Hepatocyte (in vitro differentiated cells): ENCODE measurements at regions not wholly inside any gene's neighbourhood (a gene's known extent, or its start where the extent isn't known, plus 50 kb on each side); places are given as distances from the start of the nearest gene placed in this dataset.

Experiments used
- DNase-seq: peaks from one replicate; pipeline ENCODE4 v3.0.0-alpha.2; 2016; ENCODE audit warnings: low spot score
- H2AFZ ChIP-seq: fragments of 200-600 bp; sonication (generic); 2 replicates; pipeline ENCODE4 v1.6.0; 2016; ENCODE audit warnings: antibody characterized with exemption, mild to moderate bottlenecking
- H3K27ac ChIP-seq: fragments of 200-600 bp; sonication (generic); 2 replicates; pipeline ENCODE4 v1.5.1; 2016; ENCODE audit warnings: mild to moderate bottlenecking
- H3K27me3 ChIP-seq: fragments of 200-600 bp; sonication (generic); 2 replicates; pipeline ENCODE4 v1.6.1; 2016
- H3K36me3 ChIP-seq: fragments of 200-600 bp; sonication (generic); replicated peaks from 2 replicates; pipeline ENCODE4 v1.5.1; 2016; ENCODE audit warnings: low read depth; ENCODE audit not compliant: insufficient read depth
- H3K4me1 ChIP-seq: fragments of 200-600 bp; sonication (generic); 2 replicates; pipeline ENCODE4 v1.5.1; 2016; ENCODE audit warnings: mild to moderate bottlenecking, moderate library complexity; ENCODE audit not compliant: insufficient read depth
- H3K4me2 ChIP-seq: fragments of 200-600 bp; sonication (generic); 2 replicates; pipeline ENCODE4 v1.6.0; 2016
- H3K4me3 ChIP-seq: fragments of 200-600 bp; sonication (generic); 2 replicates; pipeline ENCODE4 v1.5.1; 2016; ENCODE audit warnings: mild to moderate bottlenecking
- H3K79me2 ChIP-seq: fragments of 200-600 bp; sonication (generic); 2 replicates; pipeline ENCODE4 v1.6.0; 2017; ENCODE audit warnings: mild to moderate bottlenecking
- H3K9me2 ChIP-seq: fragments of 200-600 bp; sonication (generic); replicated peaks from 2 replicates; pipeline ENCODE4 v1.6.0; 2017; ENCODE audit warnings: mild to moderate bottlenecking; ENCODE audit not compliant: insufficient read depth
- H3K9me3 ChIP-seq: fragments of 200-600 bp; sonication (generic); 2 replicates; pipeline ENCODE4 v1.5.1; 2016; ENCODE audit warnings: low read depth, mild to moderate bottlenecking
- H4K20me1 ChIP-seq: fragments of 200-600 bp; sonication (generic); 2 replicates; pipeline ENCODE4 v1.6.0; 2016; ENCODE audit warnings: mild to moderate bottlenecking; ENCODE audit not compliant: insufficient read depth, poor library complexity, severe bottlenecking
- CTCF ChIP-seq: fragments of 200-600 bp; sonication (generic); IDR thresholded peaks from 2 replicates; pipeline ENCODE4 v1.5.1; 2016; ENCODE audit warnings: antibody characterized with exemption, mild to moderate bottlenecking; ENCODE audit not compliant: poor library complexity
- EZH2 ChIP-seq: fragments of 200-600 bp; sonication (generic); IDR thresholded peaks from 2 replicates; pipeline ENCODE4 v1.6.1; 2016; ENCODE audit warnings: antibody characterized with exemption, mild to moderate bottlenecking, borderline replicate concordance
- EZH2phosphoT487 ChIP-seq: fragments of 200-600 bp; sonication (generic); IDR thresholded peaks from one replicate; pipeline ENCODE4 v1.6.1; 2018; ENCODE audit warnings: antibody characterized with exemption, mild to moderate bottlenecking, low read depth, moderate library complexity; ENCODE audit not compliant: unreplicated experiment, severe bottlenecking
- WGBS: methylation state at CpG from one replicate; pipeline ENCODE4 v1.1.6; 2016; ENCODE audit warnings: low lambda C conversion rate; ENCODE audit errors: missing lambda C conversion rate; 5-methylcytosine and 5-hydroxymethylcytosine counted together

- H4K20me1 ChIP-seq: no peaks in the 10 kb centered on the region
- H3K4me2 ChIP-seq: no peak overlapping the region
- no peak for TF ChIP-seq EZH2phosphoT487
- TF ChIP-seq EZH2: no peak
- TF ChIP-seq CTCF: no peak
- H3K79me2 ChIP-seq: no peaks in the 10 kb centered on the region
- no peak for DNase-seq
- no peaks in the 10 kb centered on the region for H3K36me3 ChIP-seq
- no peak overlapping the region for H3K27ac ChIP-seq
- no peak overlapping the region for H3K4me3 ChIP-seq
- H3K9me3 ChIP-seq: no peaks in the 10 kb centered on the region
- 98% methylated on average over 7 of the region's 7 CpGs for WGBS
- no peaks in the 10 kb centered on the region for H3K27me3 ChIP-seq
- no peaks in the 10 kb centered on the region for H3K9me2 ChIP-seq
- H3K4me1 ChIP-seq: no peaks in the 10 kb centered on the region
- no peak overlapping the region for H2AFZ ChIP-seq
Measured at GRCh38 chr7:36018816-36019484, 134.1 kb upstream of the EEPD1 start.

- 95% methylated on average over 4 of the region's 4 CpGs for WGBS
- no peaks in the 10 kb centered on the region for H3K4me1 ChIP-seq
- H4K20me1 ChIP-seq: no peaks in the 10 kb centered on the region
- H2AFZ ChIP-seq: no peak overlapping the region
- no peak for TF ChIP-seq EZH2
- TF ChIP-seq EZH2phosphoT487: no peak
- no peak for TF ChIP-seq CTCF
- no peaks in the 10 kb centered on the region for H3K9me2 ChIP-seq
- H3K36me3 ChIP-seq: no peaks in the 10 kb centered on the region
- no peaks in the 10 kb centered on the region for H3K27me3 ChIP-seq
- no peaks in the 10 kb centered on the region for H3K79me2 ChIP-seq
- H3K27ac ChIP-seq: no peak overlapping the region
- no peak overlapping the region for H3K4me2 ChIP-seq
- no peak overlapping the region for H3K4me3 ChIP-seq
- H3K9me3 ChIP-seq: no peaks in the 10 kb centered on the region
- no peak for DNase-seq
Measured at GRCh38 chr7:36019538-36019937, 133.5 kb upstream of the EEPD1 start.

DNA sequence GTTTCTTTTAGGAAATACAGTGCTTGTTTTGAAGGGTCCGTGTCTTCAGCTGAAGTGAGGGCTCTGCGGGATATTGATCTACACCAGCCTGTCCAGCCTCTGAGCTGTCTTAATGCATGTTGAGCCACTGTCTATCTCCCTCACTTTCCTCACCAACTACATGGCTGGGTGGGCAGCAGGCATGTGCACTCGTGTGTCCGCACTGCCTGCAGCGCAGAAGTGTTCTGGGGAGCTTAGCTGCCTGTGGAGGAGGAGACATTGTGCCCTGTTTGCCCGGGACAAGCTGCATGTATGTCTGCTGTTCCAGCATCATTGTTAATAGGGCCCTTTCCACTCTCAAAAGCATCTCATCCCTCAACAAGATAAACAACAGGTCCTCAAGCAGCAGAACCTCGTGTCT, 133.1 kb upstream of the EEPD1 start:
- Histone ChIP-seq H4K20me1 (no peaks in the 10 kb centered on the region), H3K4me2 (no peak overlapping the region), H2AFZ (no peak overlapping the region), H3K9me2 (no peaks in the 10 kb centered on the region), H3K9me3 (no peaks in the 10 kb centered on the region), H3K4me3 (no peak overlapping the region), H3K36me3 (no peaks in the 10 kb centered on the region), H3K79me2 (no peaks in the 10 kb centered on the region), H3K27me3 (no peaks in the 10 kb centered on the region), H3K27ac (no peak overlapping the region), H3K4me1 (no peaks in the 10 kb centered on the region)
- no peak for TF ChIP-seq CTCF
- TF ChIP-seq EZH2: no peak
- no peak for DNase-seq
- 83% methylated on average over 7 of the region's 7 CpGs for WGBS

GRCh38 chr7:36021367-36021766, 131.7 kb upstream of the EEPD1 start:
- no peak overlapping the region for H3K4me3 ChIP-seq
- H3K4me1 ChIP-seq: no peaks in the 10 kb centered on the region
- no peaks in the 10 kb centered on the region for H3K27me3 ChIP-seq
- H3K4me2 ChIP-seq: no peak overlapping the region
- TF ChIP-seq CTCF (peak; percentile 37), EZH2 (no peak), EZH2phosphoT487 (no peak)
- no peak for DNase-seq
- H3K79me2 ChIP-seq: no peaks in the 10 kb centered on the region
- WGBS: 56% methylated on average over 5 of the region's 5 CpGs
- H3K9me2 ChIP-seq: no peaks in the 10 kb centered on the region
- H3K36me3 ChIP-seq: no peaks in the 10 kb centered on the region
- H3K27ac ChIP-seq: no peak overlapping the region
- no peaks in the 10 kb centered on the region for H4K20me1 ChIP-seq
- H3K9me3 ChIP-seq: no peaks in the 10 kb centered on the region
- no peak overlapping the region for H2AFZ ChIP-seq
